SIG-M5 treated with dmso at 0.1 percent for 504 hours (cell line): ENCODE measurements at regions not wholly inside any gene's neighbourhood (a gene's known extent, or its start where the extent isn't known, plus 50 kb on each side); places are given as distances from the start of the nearest gene placed in this dataset.
"Not testable (repeated sequence)": the region's sequence is repeated elsewhere in the genome, so short reads cannot be mapped to it uniquely, and the experiment has no call there.

Source experiments
- DNase-seq: peaks from one replicate; lab custom pipeline; 2025; ENCODE audit not compliant: unreplicated experiment; lab: John Stamatoyannopoulos, UW

GRCh38 chr18:8531084-8531483, 78.2 kb upstream of the RAB12 start:
- not testable (repeated sequence) for DNase-seq

- no peak for DNase-seq
Observed at GRCh38 chr18:8536231-8536630, 73.0 kb upstream of the RAB12 start.

GRCh38 chr18:8536922-8537321, 72.3 kb upstream of the RAB12 start:
- DNase-seq: no peak

GRCh38 chr18:8537400-8537799, 71.8 kb upstream of the RAB12 start:
- DNase-seq: no peak

GRCh38 chr18:8538935-8539334, 70.3 kb upstream of the RAB12 start:
- DNase-seq: no peak

GRCh38 chr18:8546677-8547076, 62.6 kb upstream of the RAB12 start:
- no peak for DNase-seq

- DNase-seq: no peak
Observed at GRCh38 chr18:8548186-8548585, 61.1 kb upstream of the RAB12 start.

GRCh38 chr18:8549254-8549757, 59.9 kb upstream of the RAB12 start:
- DNase-seq: no peak

- DNase-seq: no peak
Observed at GRCh38 chr18:8552151-8552550, 57.1 kb upstream of the RAB12 start.

- DNase-seq: no peak
Observed at GRCh38 chr18:8554354-8554753, 54.9 kb upstream of the RAB12 start.

- no peak for DNase-seq
Observed at GRCh38 chr18:8556424-8556823, 52.8 kb upstream of the RAB12 start.
